ENCODE measurements at regions not wholly inside any gene's neighbourhood (a gene's known extent, or its start where the extent isn't known, plus 50 kb on each side); places are given as distances from the start of the nearest gene placed in this dataset.

- no peak overlapping the region for H3K27ac ChIP-seq (ENCODE audit: poor library complexity, severe bottlenecking)
- no peak for TF ChIP-seq CTCF (IDR thresholded peaks at IDR 0.05; ENCODE audit: poor library complexity, severe bottlenecking)
- H3K9me3 ChIP-seq (ENCODE audit: severe bottlenecking), result no peaks in the 10 kb centered on the region
- ATAC-seq (ENCODE audit: low read depth) (no peak), DNase-seq (ENCODE audit: low spot score) (no peak)
- H3K4me3 ChIP-seq (ENCODE audit: severe bottlenecking), result no peak overlapping the region
- H3K4me1 ChIP-seq (ENCODE audit: insufficient read depth, poor library complexity, severe bottlenecking), result no peaks in the 10 kb centered on the region
- H3K36me3 ChIP-seq (ENCODE audit: low read depth), result no peaks in the 10 kb centered on the region
- H3K27me3 ChIP-seq (ENCODE audit: insufficient read depth, poor library complexity, severe bottlenecking), result no peaks in the 10 kb centered on the region
Measured at GRCh38 chr4:100960232-100960631, 387.1 kb downstream of the PPP3CA start.

- H3K27me3 ChIP-seq (ENCODE audit: insufficient read depth, poor library complexity, severe bottlenecking), result no peaks in the 10 kb centered on the region
Measured at GRCh38 chr4:100954046-100954445, 393.3 kb downstream of the PPP3CA start.

GRCh38 chr4:100953616-100954015, 393.7 kb downstream of the PPP3CA start:
- Histone ChIP-seq H3K4me3 (ENCODE audit: severe bottlenecking) (no peak overlapping the region), H3K27ac (ENCODE audit: poor library complexity, severe bottlenecking) (no peak overlapping the region), H3K4me1 (ENCODE audit: insufficient read depth, poor library complexity, severe bottlenecking) (no peaks in the 10 kb centered on the region), H3K36me3 (ENCODE audit: low read depth) (no peaks in the 10 kb centered on the region), H3K9me3 (ENCODE audit: severe bottlenecking) (no peaks in the 10 kb centered on the region), H3K27me3 (ENCODE audit: insufficient read depth, poor library complexity, severe bottlenecking) (no peaks in the 10 kb centered on the region)
- DNase-seq (ENCODE audit: low spot score) (no peak), ATAC-seq (ENCODE audit: low read depth) (no peak)
- no peak for TF ChIP-seq CTCF (IDR thresholded peaks at IDR 0.05; ENCODE audit: poor library complexity, severe bottlenecking)

More at GRCh38 chr4:100954046-100954445, 393.3 kb downstream of the PPP3CA start:
- Histone ChIP-seq H3K27ac (ENCODE audit: poor library complexity, severe bottlenecking) (no peak overlapping the region), H3K4me3 (ENCODE audit: severe bottlenecking) (no peak overlapping the region), H3K4me1 (ENCODE audit: insufficient read depth, poor library complexity, severe bottlenecking) (no peaks in the 10 kb centered on the region), H3K36me3 (ENCODE audit: low read depth) (no peaks in the 10 kb centered on the region), H3K9me3 (ENCODE audit: severe bottlenecking) (no peaks in the 10 kb centered on the region)
- no peak for TF ChIP-seq CTCF (IDR thresholded peaks at IDR 0.05; ENCODE audit: poor library complexity, severe bottlenecking)
- ATAC-seq (ENCODE audit: low read depth) (no peak), DNase-seq (ENCODE audit: low spot score) (no peak)

- TF ChIP-seq CTCF (IDR thresholded peaks at IDR 0.05; ENCODE audit: poor library complexity, severe bottlenecking), result no peak
- Histone ChIP-seq H3K27ac (ENCODE audit: poor library complexity, severe bottlenecking) (no peak overlapping the region), H3K36me3 (ENCODE audit: low read depth) (no peaks in the 10 kb centered on the region), H3K4me1 (ENCODE audit: insufficient read depth, poor library complexity, severe bottlenecking) (no peaks in the 10 kb centered on the region), H3K9me3 (ENCODE audit: severe bottlenecking) (no peaks in the 10 kb centered on the region), H3K4me3 (ENCODE audit: severe bottlenecking) (no peak overlapping the region), H3K27me3 (ENCODE audit: insufficient read depth, poor library complexity, severe bottlenecking) (no peaks in the 10 kb centered on the region)
- no peak for DNase-seq (ENCODE audit: low spot score)
- no peak for ATAC-seq (ENCODE audit: low read depth)
Measured at GRCh38 chr4:100952590-100952989, 394.7 kb downstream of the PPP3CA start.

GRCh38 chr4:100949350-100949935, 397.9 kb downstream of the PPP3CA start:
- no peaks in the 10 kb centered on the region for H3K36me3 ChIP-seq (ENCODE audit: low read depth)
- DNase-seq (ENCODE audit: low spot score), result no peak
- H3K27ac ChIP-seq (ENCODE audit: poor library complexity, severe bottlenecking), result no peak overlapping the region
- H3K9me3 ChIP-seq (ENCODE audit: severe bottlenecking), result no peaks in the 10 kb centered on the region
- H3K4me1 ChIP-seq (ENCODE audit: insufficient read depth, poor library complexity, severe bottlenecking), result no peaks in the 10 kb centered on the region
- H3K4me3 ChIP-seq (ENCODE audit: severe bottlenecking), result no peak overlapping the region
- ATAC-seq (ENCODE audit: low read depth), result peak; percentile 59; the same call in 2 of the 3 replicates
- no peaks in the 10 kb centered on the region for H3K27me3 ChIP-seq (ENCODE audit: insufficient read depth, poor library complexity, severe bottlenecking)
- no peak for TF ChIP-seq CTCF (IDR thresholded peaks at IDR 0.05; ENCODE audit: poor library complexity, severe bottlenecking)

Data from RWPE2 (cell line).